HEK293 (cell line): ENCODE measurements at regions not wholly inside any gene's neighbourhood (a gene's known extent, or its start where the extent isn't known, plus 50 kb on each side); places are given as distances from the start of the nearest gene placed in this dataset.

Experiments used
- CTCF ChIA-PET: fragments of 350-600 bp; formaldehyde crosslinking; extraction: SDS; loops from one replicate; lab custom pipeline; 2021; ENCODE audit warnings: antibody characterized with exemption; lab: Yijun Ruan, JAX
- POLR2A ChIA-PET: fragments of 300-600 bp; formaldehyde crosslinking; extraction: SDS; loops from one replicate; lab custom pipeline; 2020; ENCODE audit warnings: antibody characterized with exemption, inconsistent platforms; lab: Yijun Ruan, JAX
- H3K27ac ChIP-seq: fragments of 200-500 bp; sonication (Bioruptor generic); 2 replicates; pipeline ENCODE4 v1.5.1; 2014; ENCODE audit warnings: low read depth, low read length, control low read depth, inconsistent platforms; ENCODE audit errors: extremely low read depth
- H3K36me3 ChIP-seq, 2 experiments: fragments of 200-500 bp in 1 of 2; sonication (Bioruptor generic) in 1 of 2; 1 replicate in 1 of 2; 2 replicates in 1 of 2; pipeline ENCODE4 v1.5.1; 2014 to 2017; ENCODE audit warnings: inconsistent platforms in 2 of 2, low read length in 2 of 2; ENCODE audit not compliant: control insufficient read depth in 2 of 2, insufficient read depth in 1 of 2
- H3K4me1 ChIP-seq: fragments of 200-500 bp; sonication (Bioruptor generic); 2 replicates; pipeline ENCODE4 v1.5.1; 2014; ENCODE audit warnings: mild to moderate bottlenecking, low read length, inconsistent platforms; ENCODE audit not compliant: control insufficient read depth, insufficient read depth
- H3K4me3 ChIP-seq: 2 replicates; pipeline ENCODE4 v1.5.1; 2011; ENCODE audit warnings: low read depth, mild to moderate bottlenecking, control low read depth, low read length, moderate library complexity
- H3K9me3 ChIP-seq: fragments of 200-500 bp; sonication (Bioruptor generic); 2 replicates; pipeline ENCODE4 v1.5.1; 2014; ENCODE audit warnings: low read depth, low read length, inconsistent platforms; ENCODE audit not compliant: control insufficient read depth, insufficient read depth
- BCL11A ChIP-seq: fragments of 450-650 bp; formaldehyde crosslinking; IDR thresholded peaks from 2 replicates; pipeline ENCODE4 v1.5.1; 2016; ENCODE audit warnings: low read depth, missing biosample characterization, missing genetic modification characterization
- EGR2 ChIP-seq: fragments of 450-650 bp; formaldehyde crosslinking; IDR thresholded peaks from 2 replicates; pipeline ENCODE4 v1.5.1; 2016; ENCODE audit warnings: low read depth, missing biosample characterization, missing genetic modification characterization
- MEIS1 ChIP-seq: sonication (generic); formaldehyde crosslinking; IDR thresholded peaks from 2 replicates; pipeline ENCODE4 v1.8.1; 2022; ENCODE audit warnings: missing genetic modification reagents, mild to moderate bottlenecking, borderline replicate concordance
- OSR2 ChIP-seq: fragments of 450-650 bp; formaldehyde crosslinking; IDR thresholded peaks from 2 replicates; pipeline ENCODE4 v1.5.1; 2016; ENCODE audit warnings: missing biosample characterization, missing genetic modification characterization
- PRDM6 ChIP-seq: fragments of 450-650 bp; formaldehyde crosslinking; IDR thresholded peaks from 2 replicates; pipeline ENCODE4 v1.5.1; 2017; ENCODE audit warnings: missing biosample characterization, missing genetic modification characterization
- SETDB1 ChIP-seq: IDR thresholded peaks from one replicate; pipeline ENCODE4 v1.6.1; 2017; ENCODE audit warnings: mild to moderate bottlenecking, low read length, moderate library complexity, mixed read lengths; ENCODE audit not compliant: insufficient read length
- SP7 ChIP-seq: fragments of 450-650 bp; formaldehyde crosslinking; IDR thresholded peaks from 2 replicates; pipeline ENCODE4 v1.5.1; 2016; ENCODE audit warnings: missing biosample characterization, missing genetic modification characterization
- ZBTB11 ChIP-seq: fragments of 450-650 bp; formaldehyde crosslinking; conservative IDR thresholded peaks from 2 replicates; pipeline ENCODE4 v1.5.1; 2016; ENCODE audit warnings: low read depth, missing biosample characterization, missing genetic modification characterization
- ZBTB26 ChIP-seq: fragments of 450-650 bp; formaldehyde crosslinking; optimal IDR thresholded peaks from 2 replicates; pipeline ENCODE3; 2016; ENCODE audit warnings: missing biosample characterization, mild to moderate bottlenecking, missing genetic modification characterization
- ZBTB48 ChIP-seq: fragments of 450-650 bp; formaldehyde crosslinking; IDR thresholded peaks from 2 replicates; pipeline ENCODE4 v1.5.1; 2016; ENCODE audit warnings: missing biosample characterization, missing genetic modification characterization
- ZBTB6 ChIP-seq: fragments of 450-650 bp; formaldehyde crosslinking; IDR thresholded peaks from 2 replicates; pipeline ENCODE4 v1.5.1; 2017; ENCODE audit warnings: missing biosample characterization, missing genetic modification characterization
- ZNF155 ChIP-seq: fragments of 450-650 bp; formaldehyde crosslinking; IDR thresholded peaks from 2 replicates; pipeline ENCODE4 v1.5.1; 2016; ENCODE audit warnings: missing biosample characterization, missing genetic modification characterization
- ZNF184 ChIP-seq: fragments of 450-650 bp; IDR thresholded peaks from 2 replicates; pipeline ENCODE4 v1.5.1; 2018; ENCODE audit warnings: missing biosample characterization, mild to moderate bottlenecking, missing genetic modification characterization
- ZNF223 ChIP-seq: fragments of 450-650 bp; formaldehyde crosslinking; IDR thresholded peaks from 2 replicates; pipeline ENCODE4 v1.5.1; 2016; ENCODE audit warnings: missing biosample characterization, missing genetic modification characterization
- ZNF513 ChIP-seq: fragments of 450-650 bp; IDR thresholded peaks from 2 replicates; pipeline ENCODE4 v1.5.1; 2018; ENCODE audit warnings: missing biosample characterization, missing genetic modification characterization
- ZNF571 ChIP-seq: fragments of 450-650 bp; formaldehyde crosslinking; IDR thresholded peaks from 2 replicates; pipeline ENCODE4 v1.5.0; 2017; ENCODE audit warnings: missing biosample characterization, missing genetic modification characterization
- ZNF585B ChIP-seq: fragments of 450-650 bp; formaldehyde crosslinking; IDR thresholded peaks from 2 replicates; pipeline ENCODE4 v1.5.1; 2016; ENCODE audit warnings: missing biosample characterization, missing genetic modification characterization
- ZNF623 ChIP-seq: fragments of 450-650 bp; formaldehyde crosslinking; IDR thresholded peaks from 2 replicates; pipeline ENCODE4 v1.5.1; 2016; ENCODE audit warnings: missing biosample characterization, missing genetic modification characterization
- ZNF629 ChIP-seq: fragments of 450-650 bp; formaldehyde crosslinking; IDR thresholded peaks from 2 replicates; pipeline ENCODE4 v1.5.1; 2017; ENCODE audit warnings: missing biosample characterization, missing genetic modification characterization
- ZNF658 ChIP-seq: fragments of 450-650 bp; formaldehyde crosslinking; IDR thresholded peaks from 2 replicates; pipeline ENCODE4; 2016; ENCODE audit warnings: missing biosample characterization, missing genetic modification characterization
- ZNF707 ChIP-seq: fragments of 450-650 bp; formaldehyde crosslinking; IDR thresholded peaks from 2 replicates; pipeline ENCODE4 v1.5.1; 2016; ENCODE audit warnings: missing biosample characterization, missing genetic modification characterization
- ZNF785 ChIP-seq: fragments of 450-650 bp; formaldehyde crosslinking; IDR thresholded peaks from 2 replicates; pipeline ENCODE4 v1.5.1; 2016; ENCODE audit warnings: missing biosample characterization, missing genetic modification characterization
- ZNF837 ChIP-seq: fragments of 450-650 bp; formaldehyde crosslinking; IDR thresholded peaks from 2 replicates; pipeline ENCODE4 v1.5.1; 2016; ENCODE audit warnings: missing biosample characterization, missing genetic modification characterization

GRCh38 chr7:12949060-12949931, 261.9 kb downstream of the ARL4A start:
- Histone ChIP-seq H3K9me3 (no peaks in the 10 kb centered on the region), H3K4me3 (no peak overlapping the region), H3K27ac (no peak overlapping the region), H3K36me3 (no peaks in the 10 kb centered on the region), H3K4me1 (peaks cover 6% of the 10 kb centered on the region)
- ChIA-PET POLR2A (no interaction called here), CTCF (interaction anchor here (0.9 to 1.1 kb wide), 2 partner anchors 72 to 263 kb away, joined by 4 read pairs; no protein-coding TSS in a partner anchor)
- 0 out of 2 replicates have a peak, but pooled peaks have one; percentile 15 for TF ChIP-seq PRDM6 (tag by site-specific recombination)
- no peak for TF ChIP-seq ZNF785 (tag by site-specific recombination)
- peak; percentile 25; the same call in 1 of the 2 replicates for TF ChIP-seq OSR2 (tag by site-specific recombination)
- TF ChIP-seq ZNF623 (tag by site-specific recombination) = no peak
- TF ChIP-seq EGR2 (tag by site-specific recombination) = no peak
- TF ChIP-seq ZNF837 (tag by site-specific recombination) = no peak
- TF ChIP-seq ZBTB6 = no peak
- no peak for TF ChIP-seq SP7 (tag by site-specific recombination)
- 0 out of 2 replicates have a peak, but pooled peaks have one; percentile 12 for TF ChIP-seq ZNF629 (tag by site-specific recombination)
- no peak for TF ChIP-seq ZNF155 (tag by site-specific recombination)
- TF ChIP-seq MEIS1 (CRISPR knock-in tag) = no peak
- TF ChIP-seq ZBTB48 (tag by site-specific recombination) = no peak
- TF ChIP-seq ZNF707 = no peak
- TF ChIP-seq, all 188 proteins: peak for 3

GRCh38 chr7:12951397-12951801, 264.0 kb downstream of the ARL4A start:
- Histone ChIP-seq H3K36me3 (no peaks in the 10 kb centered on the region), H3K4me1 (no peaks in the 10 kb centered on the region), H3K9me3 (no peaks in the 10 kb centered on the region), H3K4me3 (no peak overlapping the region), H3K27ac (no peak overlapping the region)
- CTCF ChIA-PET = interaction anchor here (0.7 kb wide), 1 partner anchor 29 kb away, joined by 3 read pairs; no protein-coding TSS in a partner anchor
- POLR2A ChIA-PET = no interaction called here
- TF ChIP-seq ZNF658 (tag by site-specific recombination) (no peak), ZBTB11 (no peak), ZBTB26 (tag by site-specific recombination) (no peak), ZNF513 (tag by site-specific recombination) (no peak), PRDM6 (tag by site-specific recombination) (peak; percentile 73), BCL11A (tag by site-specific recombination) (no peak), SETDB1 (peak; percentile 45), ZNF571 (tag by site-specific recombination) (no peak), ZNF223 (tag by site-specific recombination) (no peak), ZNF184 (tag by site-specific recombination) (no peak), ZNF629 (tag by site-specific recombination) (peak; percentile 39; the same call in 1 of the 2 replicates), ZNF585B (tag by site-specific recombination) (no peak)
